PFSK-1 (cell line): ENCODE measurements at regions not wholly inside any gene's neighbourhood (a gene's known extent, or its start where the extent isn't known, plus 50 kb on each side); places are given as distances from the start of the nearest gene placed in this dataset.

Source experiments
- POLR2AphosphoS5 ChIP-seq: IDR thresholded peaks from 2 replicates; pipeline ENCODE4 v1.6.1; 2012; ENCODE audit warnings: low read depth, mild to moderate bottlenecking, control low read depth, low read length, moderate library complexity
- REST ChIP-seq, 2 experiments: IDR thresholded peaks; 2 replicates each; pipeline versions ENCODE4 v1.6.1 to v1.8.0; 2011 to 2012; ENCODE audit warnings: low read depth in 2 of 2, low read length in 2 of 2, control low read depth in 1 of 2, inconsistent platforms in 1 of 2, mild to moderate bottlenecking in 1 of 2, moderate library complexity in 1 of 2; ENCODE audit not compliant: insufficient read depth in 1 of 2
- SIN3A ChIP-seq: IDR thresholded peaks from 2 replicates; pipeline ENCODE4 v1.6.1; 2012; ENCODE audit warnings: mild to moderate bottlenecking, low read length, moderate library complexity, borderline replicate concordance; ENCODE audit not compliant: insufficient read depth
- TAF1 ChIP-seq: IDR thresholded peaks from 2 replicates; pipeline ENCODE4 v1.6.1; 2012; ENCODE audit warnings: low read length, control low read depth, borderline replicate concordance; ENCODE audit not compliant: insufficient read depth

- TF ChIP-seq POLR2AphosphoS5 (no peak), REST (IDR thresholded peaks at IDR 0.05; ENCODE audit: insufficient read depth in 1 of 2, low read depth in 2 of 2, low read length in 2 of 2) (no peak), SIN3A (no peak), TAF1 (no peak)
Measured at GRCh38 chr2:161031511-161031910, 128.7 kb upstream of the TANK start.
